Umbilical cord (tissue), 1 donor: ENCODE measurements at regions not wholly inside any gene's neighbourhood (a gene's known extent, or its start where the extent isn't known, plus 50 kb on each side); places are given as distances from the start of the nearest gene placed in this dataset.
"Not testable (repeated sequence)": the region's sequence is repeated elsewhere in the genome, so short reads cannot be mapped to it uniquely, and the experiment has no call there.

ENCODE experiments used
- DNase-seq: peaks from one replicate; pipeline ENCODE4 v3.0.0-alpha.2; 2015; ENCODE audit warnings: low spot score

DNA sequence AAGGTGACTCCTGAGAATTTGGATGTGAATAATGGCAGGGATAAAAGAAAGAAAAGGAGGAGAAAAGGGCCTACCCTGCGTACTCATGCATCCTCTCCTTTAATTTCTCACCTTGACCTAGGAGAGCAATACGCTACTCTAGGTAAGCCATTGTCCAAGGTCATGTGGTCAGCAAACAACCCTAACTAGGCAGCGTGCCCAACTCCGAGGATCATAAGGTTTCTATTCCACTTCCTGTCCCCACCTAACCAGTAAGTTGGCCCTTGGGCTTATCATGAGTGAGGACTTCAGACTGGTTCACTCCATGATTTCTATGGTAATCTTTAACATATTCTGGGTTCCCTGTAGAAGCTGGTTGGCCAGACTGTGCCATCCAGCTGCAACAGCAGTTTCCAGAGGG is 315.1 kb upstream of the CCL2 start:
- DNase-seq, result no peak

DNA sequence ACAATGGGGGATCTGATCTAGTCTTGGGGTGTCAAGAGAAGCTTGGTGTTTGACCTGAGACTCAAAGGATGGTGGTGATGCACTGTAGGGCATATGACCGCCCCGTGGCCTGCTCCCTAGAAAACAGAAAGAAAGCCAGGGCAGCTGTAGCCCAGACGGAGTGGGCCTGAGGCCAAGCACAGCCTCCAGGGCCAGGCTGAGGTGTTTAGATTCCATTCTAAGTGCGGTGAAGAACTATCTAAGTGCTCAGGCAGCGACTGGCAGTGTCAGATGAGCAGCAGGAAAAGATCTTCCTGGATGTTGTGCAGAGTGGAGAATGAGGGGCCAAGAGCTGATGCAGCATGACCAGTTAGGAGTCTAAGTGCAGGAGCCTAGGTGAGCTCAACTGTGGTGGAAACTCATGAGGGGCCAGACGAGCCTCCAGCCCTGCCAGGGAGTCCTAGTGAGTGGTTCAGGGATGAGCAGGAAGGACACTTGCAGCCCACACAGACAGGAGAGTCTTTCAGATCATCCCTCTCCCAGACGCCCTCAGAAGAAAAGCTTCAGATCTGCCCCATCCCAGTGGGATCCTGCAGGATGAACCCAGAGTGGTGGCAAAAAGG is 314.2 kb upstream of the CCL2 start:
- no peak for DNase-seq

DNA sequence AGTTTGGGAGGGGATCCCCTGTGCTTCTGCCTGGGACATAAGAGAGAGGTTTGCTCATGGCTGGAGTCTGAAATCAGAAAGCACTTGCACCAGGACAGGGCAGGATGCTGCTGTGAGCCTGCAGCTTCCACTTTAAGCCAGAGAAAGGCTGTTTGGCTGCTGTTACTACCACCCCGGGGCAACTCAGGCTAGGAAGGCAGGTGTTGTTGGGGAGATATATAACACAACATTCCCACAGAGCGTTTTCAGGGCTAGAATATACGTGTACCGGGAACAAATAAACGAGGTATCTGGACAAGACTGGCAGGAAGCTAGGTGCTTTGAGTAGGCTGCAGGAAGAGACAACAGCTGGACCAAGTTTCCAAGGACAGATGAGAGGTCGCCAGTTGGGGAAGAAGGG is 313.3 kb upstream of the CCL2 start:
- DNase-seq, result no peak

DNA sequence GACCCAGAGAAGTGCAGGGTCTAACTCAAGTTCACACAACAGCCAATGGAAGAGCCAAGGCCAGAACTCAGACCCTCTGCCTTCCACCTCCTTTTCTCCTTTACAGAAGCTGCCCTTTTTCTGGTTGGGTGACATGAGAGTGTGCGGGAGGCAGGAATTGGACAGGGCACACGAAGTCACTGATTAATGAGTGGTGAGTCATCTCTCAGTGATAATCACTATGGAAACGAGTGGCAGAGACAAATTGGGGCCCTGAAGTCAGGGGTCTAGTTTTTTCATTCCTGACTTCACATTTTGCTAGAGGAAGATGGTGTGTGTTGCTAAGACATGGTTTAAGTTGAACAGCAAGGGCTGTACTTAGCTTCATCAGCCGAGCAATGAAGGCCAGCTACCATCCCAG is 312.7 kb upstream of the CCL2 start:
- no peak for DNase-seq

DNA sequence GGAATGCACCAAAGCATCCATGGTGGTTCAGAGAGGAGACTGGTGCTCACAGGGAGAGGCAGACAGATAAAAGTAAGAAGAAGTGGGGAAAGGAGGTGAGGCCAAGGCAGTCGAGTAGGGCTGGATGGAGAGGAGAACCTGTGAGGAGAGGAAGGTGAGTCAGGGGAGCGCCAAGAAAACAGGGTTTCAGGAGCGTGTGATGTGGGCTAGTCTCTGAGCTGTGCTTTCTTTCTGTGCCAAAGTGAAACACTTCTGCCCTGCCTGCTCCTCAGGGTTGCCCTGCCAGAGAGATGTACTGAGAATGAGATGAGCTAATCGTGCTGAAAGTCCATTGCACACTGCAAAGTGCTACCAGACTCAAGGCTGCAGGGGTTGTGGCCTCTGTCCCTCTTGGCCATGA is 310.7 kb upstream of the CCL2 start:
- no peak for DNase-seq

DNA sequence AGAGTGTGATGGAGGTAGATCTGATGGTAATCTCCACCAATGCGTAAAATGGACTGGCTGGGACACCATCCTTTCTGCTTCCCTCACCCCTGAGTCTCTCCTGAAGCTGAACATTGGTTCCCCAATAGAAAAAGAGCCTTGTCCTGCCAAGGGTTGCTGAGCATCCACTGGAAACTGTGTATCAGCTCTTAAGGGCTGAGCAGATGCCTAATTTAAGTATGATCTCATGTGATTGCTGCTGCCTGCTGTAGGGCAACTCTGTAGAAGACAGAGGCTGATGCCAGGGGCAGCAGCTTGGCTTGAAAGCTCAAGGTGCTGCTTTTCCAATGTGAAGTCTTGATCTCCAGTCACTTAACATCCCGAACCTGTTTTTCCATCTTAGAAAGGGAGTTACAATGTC is 310.3 kb upstream of the CCL2 start:
- no peak for DNase-seq

DNA sequence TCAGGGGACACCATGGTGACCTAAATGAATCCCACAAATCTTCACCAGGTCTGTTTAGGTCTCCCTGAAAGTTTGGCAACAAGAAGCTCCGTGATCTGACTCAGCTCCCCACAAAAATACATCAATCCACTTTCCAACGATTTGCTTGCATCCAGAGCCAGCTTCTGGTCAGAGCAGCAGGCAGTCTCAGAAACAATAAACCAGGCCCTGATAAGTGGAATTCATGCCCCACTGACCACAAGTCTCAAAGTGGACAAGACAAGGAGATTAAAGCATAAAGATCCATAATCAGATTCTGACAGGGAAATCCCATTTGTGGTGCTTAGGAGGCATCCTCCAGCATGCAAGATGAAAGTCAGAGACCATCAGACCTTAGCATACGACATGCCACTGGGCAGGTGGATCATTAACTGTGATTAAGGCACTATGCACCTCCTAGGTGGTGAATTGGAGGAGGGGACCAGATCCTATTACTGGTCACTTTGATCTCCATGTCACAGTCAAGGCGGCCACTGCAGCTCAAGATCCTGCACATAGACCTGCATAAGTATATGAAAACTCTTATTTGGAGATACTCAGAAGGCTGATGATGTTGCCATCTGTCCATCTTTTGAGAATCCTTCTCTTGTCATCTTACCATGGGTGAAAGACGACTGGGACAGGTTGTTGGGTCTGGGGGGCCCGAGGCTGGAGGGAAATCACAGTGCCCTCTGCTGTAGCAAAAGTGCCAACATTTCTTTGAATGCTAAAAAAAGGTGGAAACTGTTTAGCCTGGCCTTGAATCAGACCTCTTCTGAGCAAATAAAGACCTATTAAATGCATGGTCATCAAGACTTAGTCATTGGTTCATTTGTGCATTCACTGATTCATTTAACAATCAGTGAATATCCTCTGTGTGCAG is 309.2 kb upstream of the CCL2 start:
- no peak for DNase-seq

DNA sequence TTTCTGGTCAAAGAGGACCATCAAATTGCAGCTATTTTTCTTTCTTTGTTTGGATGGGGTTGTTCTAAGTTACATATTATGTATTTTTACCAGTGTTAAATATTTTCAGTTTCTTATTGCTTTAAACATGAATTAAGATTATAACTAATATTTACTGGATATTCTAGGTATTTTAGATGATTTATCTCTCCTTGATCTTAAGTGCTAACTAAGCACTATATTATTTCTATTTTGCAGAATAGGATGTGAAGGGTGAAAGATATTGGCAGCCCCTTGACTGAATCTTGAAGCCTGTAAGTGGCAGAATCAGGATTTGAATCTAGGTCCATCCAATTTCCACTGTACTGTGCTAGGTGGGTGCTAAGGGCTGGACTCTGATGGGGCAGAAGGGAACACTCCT is 307.3 kb upstream of the CCL2 start:
- DNase-seq, result no peak

DNA sequence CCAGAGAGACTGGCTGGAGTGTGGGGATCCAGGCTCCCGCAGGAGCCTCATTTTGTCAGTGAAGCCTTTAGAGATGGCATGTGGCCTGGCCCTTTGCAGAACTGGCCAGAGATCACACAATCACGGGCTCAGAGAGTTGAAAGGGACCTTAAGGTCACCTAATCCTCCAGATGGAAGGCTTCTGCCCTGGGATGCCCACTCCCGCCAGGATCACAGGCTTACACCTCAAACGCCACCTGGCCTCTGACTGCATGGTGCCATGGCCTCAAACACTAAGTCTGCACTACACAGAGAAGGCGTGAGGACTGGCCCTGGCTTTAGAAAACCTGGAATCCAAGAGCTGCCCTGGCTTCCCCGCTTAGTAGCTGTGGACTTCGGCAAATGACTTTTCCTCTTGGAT is 306.8 kb upstream of the CCL2 start:
- no peak for DNase-seq

DNA sequence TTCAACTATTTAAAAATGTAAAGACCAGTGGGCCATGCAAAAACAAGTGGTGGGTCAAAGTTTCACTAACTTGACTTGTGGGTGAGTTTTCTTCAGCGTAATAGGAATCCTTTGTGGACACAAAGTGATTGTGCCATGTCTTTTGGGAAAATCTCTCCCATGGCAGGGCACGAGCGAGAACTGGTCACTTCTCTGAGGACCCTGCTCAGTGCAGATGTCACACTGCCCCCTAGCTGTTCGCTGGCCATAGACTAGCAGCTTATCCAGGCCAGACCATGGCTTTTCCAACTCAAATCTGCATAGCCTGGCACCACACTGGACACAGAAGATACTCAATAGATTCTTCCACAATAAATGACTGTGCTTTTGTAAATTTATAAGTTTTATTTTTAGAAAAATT is 306.0 kb upstream of the CCL2 start:
- no peak for DNase-seq

DNA sequence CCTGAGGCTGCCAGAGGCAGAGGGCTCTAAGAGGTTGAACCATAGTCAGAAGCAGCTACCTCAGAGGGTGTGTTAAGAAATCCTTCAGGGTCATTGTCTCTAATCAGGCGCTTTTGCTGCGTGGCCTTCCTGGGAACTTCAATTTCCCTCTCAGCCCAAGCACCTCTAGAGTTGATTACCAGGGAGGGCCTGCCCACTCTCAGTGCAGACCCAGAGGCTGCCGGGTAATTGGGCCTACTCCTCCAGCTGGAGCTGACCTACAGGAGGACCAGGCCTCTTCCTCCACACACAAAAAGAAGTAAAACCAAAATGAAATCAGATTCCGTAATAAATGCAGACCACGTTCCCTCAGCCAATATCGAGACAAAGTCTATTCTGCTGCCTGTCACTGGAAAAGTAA is 305.0 kb upstream of the CCL2 start:
- DNase-seq, result no peak

DNA sequence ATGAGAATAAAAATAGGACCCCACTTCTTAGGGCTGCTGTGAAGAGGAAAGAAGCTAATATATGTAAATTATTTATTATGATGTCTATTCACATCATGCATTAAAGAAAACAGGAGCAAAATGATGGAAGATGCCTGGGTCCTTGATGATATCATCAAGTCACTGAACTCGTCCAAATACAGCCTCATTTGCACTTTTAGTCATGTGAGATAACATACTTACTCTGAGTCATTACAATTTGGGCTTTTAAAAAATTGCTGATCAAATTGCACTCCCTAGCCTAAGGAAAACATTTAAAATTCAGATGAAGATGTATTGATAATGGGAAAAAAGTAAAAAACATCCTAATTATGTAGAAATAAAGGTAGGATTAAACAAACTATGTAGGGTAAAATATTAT is 302.7 kb upstream of the CCL2 start:
- no peak for DNase-seq

DNA sequence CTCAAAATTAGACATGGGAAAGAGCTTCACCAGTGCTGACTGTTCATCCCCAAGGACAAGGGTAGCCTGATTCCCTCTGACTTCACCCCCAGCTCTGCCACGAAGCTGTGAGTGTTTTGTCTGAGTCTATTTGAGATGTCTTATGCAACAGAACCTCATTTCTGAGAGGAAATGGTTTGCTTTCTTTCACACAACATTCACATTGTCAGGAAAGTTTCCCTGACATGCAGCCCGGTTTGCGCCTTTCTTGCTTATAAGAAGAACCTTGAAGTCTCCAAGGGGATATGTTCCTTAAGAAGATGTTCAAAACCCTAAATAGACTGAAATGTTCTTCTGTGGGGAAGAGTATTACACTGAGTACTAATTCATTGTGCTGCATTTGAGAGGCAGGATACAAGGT is 300.5 kb upstream of the CCL2 start:
- DNase-seq, result no peak

DNA sequence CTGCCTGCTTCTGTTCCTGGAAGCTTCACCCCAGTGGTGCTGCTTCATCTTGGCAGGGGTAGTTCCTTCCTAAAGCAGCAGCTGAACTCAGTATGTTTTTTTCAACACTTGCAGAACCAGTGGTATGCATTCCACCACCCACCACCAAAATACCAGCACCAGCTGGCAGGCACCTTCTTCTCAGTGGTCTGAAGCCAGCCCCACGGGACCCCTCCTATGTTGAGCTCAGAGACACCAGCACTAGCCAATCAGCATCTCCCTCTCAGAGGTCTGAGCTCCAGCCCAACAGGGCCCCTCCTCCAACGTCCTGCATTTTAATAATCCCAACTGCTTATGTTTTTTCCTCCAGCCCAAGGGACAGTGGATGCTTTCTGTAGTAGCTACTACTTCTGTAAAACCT is 299.6 kb upstream of the CCL2 start:
- DNase-seq, result no peak

DNA sequence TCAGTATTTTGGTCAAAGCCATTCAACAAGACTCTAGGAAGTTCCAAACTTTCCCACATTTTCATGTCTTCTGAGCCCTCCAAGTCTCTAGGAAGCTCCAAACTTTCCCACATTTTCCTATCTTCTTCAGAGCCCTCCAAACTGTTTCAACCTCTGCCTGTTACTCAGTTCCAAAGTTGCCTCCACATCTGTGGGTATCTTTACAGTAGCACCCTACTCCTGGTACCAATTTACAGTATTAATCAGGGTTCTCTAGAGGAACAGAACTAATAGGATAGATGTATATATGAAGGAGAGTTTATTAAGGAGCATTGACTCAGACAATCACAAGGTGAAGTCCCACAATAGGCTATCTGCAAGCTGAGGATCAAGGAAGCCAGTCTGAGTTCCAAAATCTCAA is 296.0 kb upstream of the CCL2 start:
- not testable (repeated sequence) for DNase-seq

DNA sequence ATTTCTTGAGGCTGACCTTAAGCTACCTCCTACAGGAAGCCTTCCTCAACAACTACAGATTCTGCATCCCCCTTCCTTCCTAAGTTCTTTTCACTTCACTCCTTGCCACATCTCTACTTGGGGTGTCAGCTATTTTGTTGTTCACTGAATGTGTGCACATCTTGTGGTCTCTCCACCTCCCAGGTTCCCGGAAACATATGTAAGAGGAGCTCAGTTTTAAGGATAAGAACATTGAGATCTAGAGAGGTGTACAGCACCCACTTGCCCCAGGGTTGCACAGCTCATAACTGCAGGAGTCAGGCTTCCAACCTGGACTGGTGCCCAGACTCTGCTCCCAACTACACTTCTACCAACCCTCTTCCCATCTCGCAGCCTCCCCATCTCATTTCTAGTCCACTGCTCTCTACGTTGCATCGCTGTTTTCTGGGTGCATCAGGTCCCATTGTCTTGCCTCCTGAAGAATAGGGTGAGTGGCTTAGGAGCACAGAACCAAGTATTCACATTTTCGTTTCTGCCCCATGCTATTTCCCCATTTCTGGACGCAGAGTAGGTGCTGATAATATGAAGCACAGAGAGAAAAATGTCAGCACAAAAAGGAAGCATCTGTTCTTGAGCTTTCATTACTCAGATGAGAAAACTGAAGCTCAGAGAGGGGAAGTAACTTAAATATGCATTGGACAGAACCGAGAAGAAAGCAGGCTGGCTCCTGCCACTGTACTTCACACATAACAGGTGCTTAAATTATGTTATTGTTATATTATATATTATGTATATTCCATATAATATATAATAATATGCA is 292.0 kb upstream of the CCL2 start:
- DNase-seq, result no peak

DNA sequence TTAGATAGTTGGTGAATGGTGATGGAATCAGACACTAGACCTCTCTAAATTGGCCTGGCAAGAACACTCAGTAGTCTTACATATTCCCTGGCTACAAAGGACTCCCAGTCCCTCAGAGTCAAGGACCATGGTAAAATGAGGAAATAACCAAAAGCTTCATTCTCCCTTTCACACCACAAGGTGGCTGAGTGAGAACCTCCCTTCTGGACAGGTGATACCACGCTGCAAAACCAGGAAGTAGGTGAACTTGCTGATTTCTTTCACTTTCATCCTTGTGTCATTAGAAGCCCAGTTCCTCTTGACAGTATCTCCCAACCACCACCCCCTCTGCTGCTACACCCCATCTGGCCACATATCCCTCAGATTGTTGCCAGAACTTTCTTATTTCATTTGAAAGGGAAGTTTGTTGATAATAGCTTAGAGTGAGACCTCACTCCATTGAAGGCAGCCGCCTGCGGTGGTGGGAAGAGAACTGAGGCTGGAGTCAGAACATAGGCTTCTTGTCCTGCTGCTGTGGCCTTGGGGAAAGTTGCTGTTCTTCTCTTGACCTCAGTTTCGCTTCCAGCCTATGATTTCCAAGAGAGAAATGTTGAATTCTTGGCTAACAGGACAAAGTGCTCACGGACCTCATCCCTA is 290.6 kb upstream of the CCL2 start:
- no peak for DNase-seq

DNA sequence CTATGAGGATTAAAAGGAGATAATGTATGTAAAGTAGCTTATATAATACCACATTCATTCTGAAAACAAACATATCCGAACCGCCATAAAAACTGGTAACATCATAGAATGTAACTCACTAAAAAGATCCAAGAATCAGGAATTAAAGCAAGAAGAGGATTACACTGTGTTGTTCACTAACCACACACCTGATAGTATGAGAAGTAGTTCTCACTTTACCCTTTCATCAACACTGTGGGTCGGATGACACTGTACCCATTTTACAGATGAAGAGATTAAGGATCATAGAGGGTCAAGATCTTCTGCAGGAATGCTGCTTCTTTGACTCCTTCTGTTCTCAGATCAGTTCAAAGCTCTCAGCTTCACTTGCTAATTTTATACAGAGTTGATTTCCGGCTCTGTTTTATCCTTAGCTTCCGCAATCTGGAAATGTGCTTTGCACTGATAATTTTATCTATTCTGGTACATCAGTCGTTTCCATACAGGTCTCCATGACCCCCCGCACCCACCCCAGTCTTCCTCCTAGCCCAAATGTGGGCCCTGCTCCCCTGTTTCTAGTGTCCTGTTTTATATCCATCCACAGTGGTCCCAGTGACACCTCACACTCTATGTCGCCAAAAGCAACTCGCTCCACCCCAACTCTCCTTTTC is 288.6 kb upstream of the CCL2 start:
- no peak for DNase-seq

DNA sequence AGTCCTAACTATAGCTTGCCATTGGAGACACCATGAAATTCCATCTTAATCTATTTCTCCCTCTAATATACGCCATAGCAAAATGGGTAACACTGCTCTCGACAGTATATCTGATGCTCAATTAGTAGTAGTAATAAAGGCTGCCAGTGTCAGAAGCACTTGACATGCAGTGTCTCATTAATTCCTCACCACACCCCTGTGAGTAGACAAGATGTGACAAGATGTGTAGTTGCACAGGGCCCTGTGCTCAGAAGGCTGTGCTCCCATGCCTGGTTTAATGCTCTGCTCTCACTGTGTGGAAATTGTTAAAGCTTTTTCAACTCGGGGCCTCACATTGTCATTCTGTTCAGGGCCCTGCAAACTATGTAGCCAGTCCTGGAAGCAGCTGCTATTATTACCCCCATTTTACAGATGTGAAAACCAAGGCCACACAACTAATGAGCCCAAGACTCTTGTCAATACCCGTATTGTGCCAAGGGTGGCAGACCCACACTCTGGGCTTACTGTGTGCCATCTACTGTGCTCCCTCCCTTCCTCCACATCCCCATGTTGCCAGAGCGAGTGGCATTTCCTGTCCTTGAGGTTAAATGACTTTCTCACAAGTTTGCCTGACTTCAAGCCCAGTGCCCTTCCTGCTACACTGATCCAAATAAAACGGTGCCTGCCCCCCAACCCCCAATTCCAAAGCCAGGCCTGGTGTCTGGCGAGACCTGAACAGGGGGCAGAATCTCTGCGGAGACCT is 287.3 kb upstream of the CCL2 start:
- DNase-seq, result no peak

DNA sequence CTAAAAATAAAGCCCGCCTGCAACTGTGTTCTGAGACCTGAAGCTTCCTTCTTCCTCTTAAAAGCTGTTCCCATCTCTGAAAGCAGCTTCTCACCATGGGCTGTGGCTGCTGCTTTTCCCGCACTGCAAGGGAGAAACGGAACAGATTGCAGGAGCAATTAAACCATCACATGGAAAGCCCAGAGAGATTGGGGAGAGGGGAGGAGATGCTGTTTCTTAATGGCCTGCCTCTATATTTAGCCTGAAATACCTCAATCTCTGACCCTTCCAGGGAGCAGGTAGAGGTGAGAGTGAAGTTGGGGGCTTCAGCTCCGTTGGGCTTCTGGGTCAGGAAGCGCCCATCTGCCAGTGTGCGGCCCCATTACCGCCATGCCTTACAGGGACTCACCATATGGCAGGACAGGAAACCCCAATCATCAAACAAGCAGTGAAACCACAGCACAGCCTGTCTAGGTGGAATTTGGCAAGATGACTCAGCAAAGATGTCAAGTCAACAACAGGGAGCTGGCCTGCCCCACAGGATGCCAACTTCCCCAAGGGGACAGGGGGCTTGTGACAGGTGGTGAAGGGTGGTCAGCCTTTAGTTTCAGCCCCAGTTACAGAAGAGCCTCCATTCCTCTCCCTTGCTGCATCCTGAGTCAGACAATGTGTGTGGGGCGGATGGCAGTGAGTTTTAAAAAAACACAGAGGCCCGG is 286.6 kb upstream of the CCL2 start:
- DNase-seq, result no peak
